Spleen (tissue), 7 donors: ENCODE measurements at regions not wholly inside any gene's neighbourhood (a gene's known extent, or its start where the extent isn't known, plus 50 kb on each side); places are given as distances from the start of the nearest gene placed in this dataset.

ENCODE experiments used
- POLR2AphosphoS5 ChIP-seq, 3 donors: sonication (generic); formaldehyde crosslinking; IDR thresholded peaks; one replicate each; pipeline ENCODE4 v1.5.1; 2017; ENCODE audit warnings: antibody characterized with exemption in 3 of 3
- TF ChIP-seq, protein P1 (sequence below), 11 experiments: fragments of 200-600 bp in 7 of 11; fragments of 450-650 bp in 4 of 11; sonication (generic) in 4 of 11; IDR thresholded peaks in 8 of 11; conservative IDR thresholded peaks in 3 of 11; 1 replicate in 7 of 11; 2 replicates in 4 of 11; pipeline versions ENCODE4 v1.4.0 to v1.8.0; 2016 to 2021; ENCODE audit warnings: antibody characterized with exemption in 11 of 11, inconsistent platforms in 4 of 11, mild to moderate bottlenecking in 1 of 11
- donor health status: DM: no; HTN: no; CAD: no; lungs with moderate emphysema.
- donor health status: DM: no; HTN: no; CAD: no.
- donor health status: DM: no; HTN: no; CAD: no.

DNA sequence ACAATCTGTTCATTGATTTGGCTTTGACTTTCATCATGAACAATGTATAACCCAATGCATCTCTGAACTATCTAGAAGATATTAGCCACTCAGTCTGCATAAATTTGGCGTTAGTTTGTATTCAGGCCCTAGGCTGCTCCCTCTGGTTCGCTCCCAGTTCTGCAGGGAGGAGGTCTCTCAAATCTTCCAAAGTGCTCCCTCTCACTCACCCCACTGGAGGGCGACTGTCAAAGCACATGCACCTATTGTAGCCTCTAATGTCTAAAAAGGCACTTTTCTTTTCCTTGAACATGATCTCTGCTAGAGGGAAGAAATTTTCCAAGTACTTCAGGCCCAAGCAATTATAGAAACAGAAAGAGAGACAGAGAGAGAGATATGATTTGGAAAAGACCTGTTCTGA lies 291.5 kb downstream of the TDRD15 start:
- TF ChIP-seq, protein P1, sequence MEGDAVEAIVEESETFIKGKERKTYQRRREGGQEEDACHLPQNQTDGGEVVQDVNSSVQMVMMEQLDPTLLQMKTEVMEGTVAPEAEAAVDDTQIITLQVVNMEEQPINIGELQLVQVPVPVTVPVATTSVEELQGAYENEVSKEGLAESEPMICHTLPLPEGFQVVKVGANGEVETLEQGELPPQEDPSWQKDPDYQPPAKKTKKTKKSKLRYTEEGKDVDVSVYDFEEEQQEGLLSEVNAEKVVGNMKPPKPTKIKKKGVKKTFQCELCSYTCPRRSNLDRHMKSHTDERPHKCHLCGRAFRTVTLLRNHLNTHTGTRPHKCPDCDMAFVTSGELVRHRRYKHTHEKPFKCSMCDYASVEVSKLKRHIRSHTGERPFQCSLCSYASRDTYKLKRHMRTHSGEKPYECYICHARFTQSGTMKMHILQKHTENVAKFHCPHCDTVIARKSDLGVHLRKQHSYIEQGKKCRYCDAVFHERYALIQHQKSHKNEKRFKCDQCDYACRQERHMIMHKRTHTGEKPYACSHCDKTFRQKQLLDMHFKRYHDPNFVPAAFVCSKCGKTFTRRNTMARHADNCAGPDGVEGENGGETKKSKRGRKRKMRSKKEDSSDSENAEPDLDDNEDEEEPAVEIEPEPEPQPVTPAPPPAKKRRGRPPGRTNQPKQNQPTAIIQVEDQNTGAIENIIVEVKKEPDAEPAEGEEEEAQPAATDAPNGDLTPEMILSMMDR (IDR thresholded peaks at IDR 0.05 in 8 of 11, conservative IDR thresholded peaks at IDR 0.05 in 3 of 11), result no peak
- TF ChIP-seq POLR2AphosphoS5 (IDR thresholded peaks at IDR 0.05), result no peak
